Keratinocyte (primary cell): ENCODE measurements at regions not wholly inside any gene's neighbourhood (a gene's known extent, or its start where the extent isn't known, plus 50 kb on each side); places are given as distances from the start of the nearest gene placed in this dataset.

ENCODE experiments used
- DNase-seq: peaks from one replicate; pipeline ENCODE4 v3.0.0-alpha.2; 2011; ENCODE audit warnings: low read depth, missing footprints, low spot score
- FAIRE-seq: peaks from 2 replicates; lab custom pipeline; 2011; peaks lifted over from hg19 to GRCh38; lab: Jason Lieb, UNC
- H2AFZ ChIP-seq: 2 replicates; pipeline ENCODE4 v1.6.0; 2012; ENCODE audit warnings: low read length, control low read depth, inconsistent platforms; ENCODE audit not compliant: control insufficient read depth
- H3K27ac ChIP-seq: 2 replicates; pipeline ENCODE4 v1.5.1; 2011; ENCODE audit warnings: low read length; ENCODE audit not compliant: control insufficient read depth, insufficient read depth
- H3K27me3 ChIP-seq: 3 replicates; pipeline ENCODE4 v1.6.0; 2011; ENCODE audit warnings: low read length; ENCODE audit not compliant: control insufficient read depth, insufficient read depth; ENCODE audit errors: extremely low read depth
- H3K36me3 ChIP-seq, 2 experiments: 2 replicates in 1 of 2; 3 replicates in 1 of 2; pipeline ENCODE4 v1.5.1; 2011; ENCODE audit warnings: low read length in 2 of 2, mild to moderate bottlenecking in 1 of 2; ENCODE audit not compliant: control insufficient read depth in 2 of 2, insufficient read depth in 2 of 2; ENCODE audit errors: extremely low read depth in 1 of 2
- H3K4me1 ChIP-seq: 3 replicates; pipeline ENCODE4 v1.5.1; 2011; ENCODE audit warnings: low read length; ENCODE audit not compliant: control insufficient read depth, insufficient read depth; ENCODE audit errors: extremely low read depth
- H3K4me2 ChIP-seq: 3 replicates; pipeline ENCODE4 v1.6.0; 2011; ENCODE audit warnings: low read depth, low read length; ENCODE audit not compliant: control insufficient read depth, insufficient read depth; ENCODE audit errors: extremely low read depth
- H3K4me3 ChIP-seq, 3 experiments: fragments of 200-600 bp in 1 of 3; sonication (generic) in 1 of 3; 2 replicates in 2 of 3; 3 replicates in 1 of 3; pipeline ENCODE4 v1.5.1; 2011 to 2016; ENCODE audit warnings: low read length in 3 of 3, mild to moderate bottlenecking in 3 of 3, control low read depth in 2 of 3, inconsistent platforms in 1 of 3, low read depth in 1 of 3, mixed read lengths in 1 of 3, mixed run types in 1 of 3, moderate library complexity in 1 of 3; ENCODE audit not compliant: control insufficient read depth in 2 of 3, insufficient read depth in 2 of 3; ENCODE audit errors: extremely low read depth in 1 of 3
- H3K79me2 ChIP-seq: 2 replicates; pipeline ENCODE4 v1.6.0; 2012; ENCODE audit warnings: low read length; ENCODE audit not compliant: control insufficient read depth, insufficient read depth
- H3K9ac ChIP-seq: 3 replicates; pipeline ENCODE4 v1.6.0; 2011; ENCODE audit warnings: low read length; ENCODE audit not compliant: control insufficient read depth, insufficient read depth; ENCODE audit errors: extremely low read depth
- H3K9me1 ChIP-seq: 3 replicates; pipeline ENCODE4 v1.6.0; 2011; ENCODE audit warnings: low read length; ENCODE audit not compliant: control insufficient read depth, insufficient read depth; ENCODE audit errors: extremely low read depth
- H3K9me3 ChIP-seq: 2 replicates; pipeline ENCODE4 v1.5.1; 2012; ENCODE audit warnings: low read depth, low read length; ENCODE audit not compliant: control insufficient read depth
- H4K20me1 ChIP-seq: 3 replicates; pipeline ENCODE4 v1.6.0; 2011; ENCODE audit warnings: low read length; ENCODE audit not compliant: control insufficient read depth, insufficient read depth; ENCODE audit errors: extremely low read depth
- CTCF ChIP-seq, 3 experiments: IDR thresholded peaks in 1 of 3; conservative IDR thresholded peaks in 1 of 3; optimal IDR thresholded peaks in 1 of 3; 2 replicates in 2 of 3; 3 replicates in 1 of 3; pipeline versions ENCODE3 to v1.5.1; 2011; ENCODE audit warnings: low read length in 3 of 3, mild to moderate bottlenecking in 3 of 3, moderate library complexity in 2 of 3, control low read depth in 1 of 3, inconsistent platforms in 1 of 3; ENCODE audit not compliant: insufficient read depth in 2 of 3; ENCODE audit errors: extremely low read depth in 1 of 3
- EZH2 ChIP-seq: IDR thresholded peaks from one replicate; pipeline ENCODE4 v1.6.1; 2012; ENCODE audit warnings: inconsistent platforms, mild to moderate bottlenecking, low read length, moderate library complexity
- dilution Hi-C: fragments of 300-500 bp; cut with MboI; formaldehyde crosslinking; loops from one replicate; pipeline ENCODE4 v1.7.0; 2020; ENCODE audit warnings: low sequenced_read_pairs; ENCODE audit not compliant: extremely low pct_ligation_motif_present

DNA sequence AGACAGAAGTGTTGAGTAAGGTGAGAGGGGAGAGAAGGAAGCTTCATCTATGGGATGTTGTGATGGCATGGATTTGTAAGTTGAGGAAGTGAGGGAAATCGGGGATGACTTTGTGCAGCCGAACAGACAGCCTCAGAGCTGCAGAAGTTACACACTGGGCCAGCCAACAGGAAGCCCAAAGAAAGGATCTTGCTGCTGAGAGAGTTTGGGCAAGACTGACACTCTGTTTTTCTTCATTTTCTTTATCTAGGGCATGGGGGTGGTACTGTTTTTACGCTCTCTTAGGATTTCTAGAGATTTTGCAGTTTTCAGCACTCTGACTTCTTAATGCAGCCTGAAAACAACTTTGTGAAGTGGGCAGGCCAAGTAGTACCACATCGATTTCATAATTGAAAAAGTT lies 509.9 kb upstream of the TENM4 start:
- DNase-seq (no peak), FAIRE-seq (no peak)
- H4K20me1 ChIP-seq, result no peaks in the 10 kb centered on the region
- no peaks in the 10 kb centered on the region for H3K9me3 ChIP-seq
- TF ChIP-seq CTCF (optimal IDR thresholded peaks at IDR 0.05 in 1 of 3, IDR thresholded peaks at IDR 0.05 in 1 of 3, conservative IDR thresholded peaks at IDR 0.05 in 1 of 3; ENCODE audit: extremely low read depth in 1 of 3, insufficient read depth in 2 of 3, low read length in 3 of 3) (no peak), EZH2 (no peak)
- H3K4me3 ChIP-seq, result no peak overlapping the region
- H3K4me1 ChIP-seq, result no peaks in the 10 kb centered on the region
- no peak overlapping the region for H3K9ac ChIP-seq
- H3K79me2 ChIP-seq, result no peaks in the 10 kb centered on the region
- no peaks in the 10 kb centered on the region for H3K36me3 ChIP-seq
- no peak overlapping the region for H3K4me2 ChIP-seq
- H3K9me1 ChIP-seq, result no peaks in the 10 kb centered on the region
- H3K27me3 ChIP-seq, result no peaks in the 10 kb centered on the region
- no peak overlapping the region for H2AFZ ChIP-seq
- dilution Hi-C loops, result no loop called here
- H3K27ac ChIP-seq, result no peak overlapping the region

DNA sequence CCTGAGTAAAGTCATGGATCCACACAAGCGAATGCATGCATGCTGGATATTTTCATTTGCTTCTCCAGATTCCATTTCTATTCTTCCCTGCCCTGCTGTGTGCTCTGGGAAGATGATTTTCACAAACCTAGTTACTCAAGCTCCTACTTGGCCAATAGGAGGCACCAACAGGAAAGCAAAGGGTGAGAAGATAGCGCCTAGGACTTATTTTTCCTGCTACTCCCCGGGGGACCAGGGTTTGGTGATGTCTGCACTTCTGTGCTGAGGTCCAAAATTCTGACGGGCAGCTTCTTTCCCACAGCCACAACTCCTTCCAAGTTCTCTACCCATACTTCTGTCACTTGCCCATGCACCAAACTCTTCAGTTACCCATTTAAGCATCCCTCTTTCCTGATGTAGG lies 509.3 kb upstream of the TENM4 start:
- TF ChIP-seq EZH2, result no peak
- no peak for TF ChIP-seq CTCF (optimal IDR thresholded peaks at IDR 0.05 in 1 of 3, IDR thresholded peaks at IDR 0.05 in 1 of 3, conservative IDR thresholded peaks at IDR 0.05 in 1 of 3; ENCODE audit: extremely low read depth in 1 of 3, insufficient read depth in 2 of 3, low read length in 3 of 3)
- Histone ChIP-seq H3K79me2 (no peaks in the 10 kb centered on the region), H3K4me1 (no peaks in the 10 kb centered on the region), H3K9me3 (no peaks in the 10 kb centered on the region), H3K36me3 (no peaks in the 10 kb centered on the region), H3K4me3 (no peak overlapping the region), H2AFZ (no peak overlapping the region), H3K4me2 (no peak overlapping the region), H3K27me3 (no peaks in the 10 kb centered on the region), H4K20me1 (no peaks in the 10 kb centered on the region), H3K27ac (no peak overlapping the region), H3K9ac (no peak overlapping the region), H3K9me1 (no peaks in the 10 kb centered on the region)
- dilution Hi-C loops, result no loop called here
- FAIRE-seq (no peak), DNase-seq (no peak)
